Neuron (in vitro differentiated cells): ENCODE measurements at regions not wholly inside any gene's neighbourhood (a gene's known extent, or its start where the extent isn't known, plus 50 kb on each side); places are given as distances from the start of the nearest gene placed in this dataset.

Experiments used
- H2AFZ ChIP-seq: one replicate; pipeline ENCODE4 v1.6.1; 2013; ENCODE audit warnings: low read depth, mild to moderate bottlenecking, inconsistent platforms, low read length, moderate library complexity
- H3K27me3 ChIP-seq: one replicate; pipeline ENCODE4 v1.6.1; 2013; ENCODE audit warnings: low read length; ENCODE audit not compliant: insufficient read depth
- H3K36me3 ChIP-seq: one replicate; pipeline ENCODE4 v1.6.1; 2013; ENCODE audit warnings: low read length; ENCODE audit not compliant: insufficient read depth
- H3K4me1 ChIP-seq: one replicate; pipeline ENCODE4 v1.6.1; 2013; ENCODE audit warnings: low read length; ENCODE audit not compliant: insufficient read depth
- H3K4me3 ChIP-seq: 2 replicates; pipeline ENCODE4 v1.5.1; 2013; ENCODE audit warnings: mild to moderate bottlenecking, low read length, moderate library complexity
- H3K9me3 ChIP-seq: one replicate; pipeline ENCODE4 v1.6.1; 2013; ENCODE audit warnings: low read length

- Histone ChIP-seq H3K36me3 (no peaks in the 10 kb centered on the region), H3K4me1 (no peaks in the 10 kb centered on the region), H3K27me3 (no peaks in the 10 kb centered on the region), H2AFZ (no peak overlapping the region), H3K4me3 (no peak overlapping the region), H3K9me3 (no peaks in the 10 kb centered on the region)
These were observed 304.9 kb upstream of the DUSP10 start for GRCh38 chr1:222046684-222047263.

- no peaks in the 10 kb centered on the region for H3K27me3 ChIP-seq
These were observed 303.9 kb upstream of the DUSP10 start for GRCh38 chr1:222045786-222046185.

GRCh38 chr1:222045236-222045635 is 303.3 kb upstream of the DUSP10 start:
- H3K4me1 ChIP-seq: no peaks in the 10 kb centered on the region
- H3K4me3 ChIP-seq: no peak overlapping the region
- no peaks in the 10 kb centered on the region for H3K36me3 ChIP-seq
- no peaks in the 10 kb centered on the region for H3K9me3 ChIP-seq
- no peak overlapping the region for H2AFZ ChIP-seq
- H3K27me3 ChIP-seq: no peaks in the 10 kb centered on the region

More at GRCh38 chr1:222045786-222046185, 303.9 kb upstream of the DUSP10 start:
- Histone ChIP-seq H3K4me1 (no peaks in the 10 kb centered on the region), H3K36me3 (no peaks in the 10 kb centered on the region), H3K9me3 (no peaks in the 10 kb centered on the region), H3K4me3 (no peak overlapping the region), H2AFZ (no peak overlapping the region)

- Histone ChIP-seq H3K36me3 (no peaks in the 10 kb centered on the region), H3K9me3 (no peaks in the 10 kb centered on the region), H2AFZ (no peak overlapping the region), H3K4me3 (no peak overlapping the region), H3K27me3 (no peaks in the 10 kb centered on the region), H3K4me1 (no peaks in the 10 kb centered on the region)
These were observed 301.8 kb upstream of the DUSP10 start for GRCh38 chr1:222043444-222044292.

GRCh38 chr1:222042120-222042519 is 300.2 kb upstream of the DUSP10 start:
- H3K27me3 ChIP-seq: no peaks in the 10 kb centered on the region
- no peak overlapping the region for H3K4me3 ChIP-seq
- H2AFZ ChIP-seq: no peak overlapping the region
- no peaks in the 10 kb centered on the region for H3K9me3 ChIP-seq
- no peaks in the 10 kb centered on the region for H3K4me1 ChIP-seq
- no peaks in the 10 kb centered on the region for H3K36me3 ChIP-seq

GRCh38 chr1:222040955-222041354 is 299.1 kb upstream of the DUSP10 start:
- no peak overlapping the region for H2AFZ ChIP-seq
- H3K36me3 ChIP-seq: no peaks in the 10 kb centered on the region
- H3K4me3 ChIP-seq: no peak overlapping the region
- no peaks in the 10 kb centered on the region for H3K27me3 ChIP-seq
- H3K4me1 ChIP-seq: no peaks in the 10 kb centered on the region
- H3K9me3 ChIP-seq: no peaks in the 10 kb centered on the region

GRCh38 chr1:222040121-222040805 is 298.4 kb upstream of the DUSP10 start:
- no peak overlapping the region for H3K4me3 ChIP-seq
- H2AFZ ChIP-seq: no peak overlapping the region
- H3K9me3 ChIP-seq: no peaks in the 10 kb centered on the region
- H3K27me3 ChIP-seq: no peaks in the 10 kb centered on the region
- H3K4me1 ChIP-seq: no peaks in the 10 kb centered on the region
- H3K36me3 ChIP-seq: no peaks in the 10 kb centered on the region

GRCh38 chr1:222038971-222039370 is 297.1 kb upstream of the DUSP10 start:
- Histone ChIP-seq H3K9me3 (no peaks in the 10 kb centered on the region), H3K4me1 (no peaks in the 10 kb centered on the region), H3K27me3 (no peaks in the 10 kb centered on the region), H3K36me3 (no peaks in the 10 kb centered on the region), H3K4me3 (no peak overlapping the region), H2AFZ (no peak overlapping the region)

GRCh38 chr1:222037720-222038119 is 295.8 kb upstream of the DUSP10 start:
- Histone ChIP-seq H2AFZ (no peak overlapping the region), H3K4me1 (no peaks in the 10 kb centered on the region), H3K4me3 (no peak overlapping the region), H3K27me3 (no peaks in the 10 kb centered on the region), H3K9me3 (no peaks in the 10 kb centered on the region), H3K36me3 (no peaks in the 10 kb centered on the region)

- Histone ChIP-seq H3K27me3 (no peaks in the 10 kb centered on the region), H3K4me3 (no peak overlapping the region), H3K4me1 (no peaks in the 10 kb centered on the region), H2AFZ (no peak overlapping the region), H3K9me3 (no peaks in the 10 kb centered on the region), H3K36me3 (no peaks in the 10 kb centered on the region)
These were observed 292.9 kb upstream of the DUSP10 start for GRCh38 chr1:222034790-222035189.

GRCh38 chr1:222033450-222033849 is 291.6 kb upstream of the DUSP10 start:
- no peaks in the 10 kb centered on the region for H3K36me3 ChIP-seq
- no peak overlapping the region for H2AFZ ChIP-seq
- no peaks in the 10 kb centered on the region for H3K4me1 ChIP-seq
- no peaks in the 10 kb centered on the region for H3K9me3 ChIP-seq
- no peak overlapping the region for H3K4me3 ChIP-seq
- H3K27me3 ChIP-seq: no peaks in the 10 kb centered on the region

- Histone ChIP-seq H3K9me3 (no peaks in the 10 kb centered on the region), H3K4me1 (no peaks in the 10 kb centered on the region), H2AFZ (no peak overlapping the region), H3K36me3 (no peaks in the 10 kb centered on the region), H3K27me3 (no peaks in the 10 kb centered on the region), H3K4me3 (no peak overlapping the region)
These were observed 289.4 kb upstream of the DUSP10 start for GRCh38 chr1:222031318-222031717.

GRCh38 chr1:222028676-222029075 is 286.8 kb upstream of the DUSP10 start:
- no peaks in the 10 kb centered on the region for H3K9me3 ChIP-seq
- H3K27me3 ChIP-seq: no peaks in the 10 kb centered on the region
- H3K36me3 ChIP-seq: no peaks in the 10 kb centered on the region
- H3K4me3 ChIP-seq: no peak overlapping the region
- H3K4me1 ChIP-seq: no peaks in the 10 kb centered on the region
- no peak overlapping the region for H2AFZ ChIP-seq
